ENCODE measurements at regions not wholly inside any gene's neighbourhood (a gene's known extent, or its start where the extent isn't known, plus 50 kb on each side); places are given as distances from the start of the nearest gene placed in this dataset.

DNA sequence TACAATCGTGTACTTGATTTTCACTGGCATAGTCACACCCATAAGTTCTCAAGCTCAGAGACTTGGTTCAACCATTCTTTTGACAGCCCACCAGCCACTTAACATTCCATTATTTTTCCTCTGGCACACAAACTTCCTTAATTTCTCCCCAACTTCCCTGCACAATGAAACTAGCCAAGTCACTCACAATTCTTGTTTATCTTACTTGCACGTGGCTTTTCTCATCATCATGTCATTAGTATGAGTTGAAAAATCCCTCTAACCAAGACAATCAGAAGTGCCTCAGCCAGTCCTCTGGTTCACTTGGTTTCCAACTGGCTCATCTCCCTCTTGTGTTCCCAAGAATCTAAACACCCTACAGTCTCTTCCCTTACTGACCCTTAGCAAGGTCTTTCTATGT is 110.5 kb upstream of the PTPRG start:
- TF ChIP-seq ZNF70 (CRISPR knock-in tag; IDR thresholded peaks at IDR 0.05) = no peak
- TF ChIP-seq CSDC2 (CRISPR knock-in tag; IDR thresholded peaks at IDR 0.05) = no peak
- TF ChIP-seq, protein P1, sequence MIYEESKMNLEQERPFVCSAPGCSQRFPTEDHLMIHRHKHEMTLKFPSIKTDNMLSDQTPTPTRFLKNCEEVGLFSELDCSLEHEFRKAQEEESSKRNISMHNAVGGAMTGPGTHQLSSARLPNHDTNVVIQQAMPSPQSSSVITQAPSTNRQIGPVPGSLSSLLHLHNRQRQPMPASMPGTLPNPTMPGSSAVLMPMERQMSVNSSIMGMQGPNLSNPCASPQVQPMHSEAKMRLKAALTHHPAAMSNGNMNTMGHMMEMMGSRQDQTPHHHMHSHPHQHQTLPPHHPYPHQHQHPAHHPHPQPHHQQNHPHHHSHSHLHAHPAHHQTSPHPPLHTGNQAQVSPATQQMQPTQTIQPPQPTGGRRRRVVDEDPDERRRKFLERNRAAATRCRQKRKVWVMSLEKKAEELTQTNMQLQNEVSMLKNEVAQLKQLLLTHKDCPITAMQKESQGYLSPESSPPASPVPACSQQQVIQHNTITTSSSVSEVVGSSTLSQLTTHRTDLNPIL (CRISPR knock-in tag; IDR thresholded peaks at IDR 0.05; ENCODE audit: low read depth) = no peak
- no peak for ATAC-seq

DNA sequence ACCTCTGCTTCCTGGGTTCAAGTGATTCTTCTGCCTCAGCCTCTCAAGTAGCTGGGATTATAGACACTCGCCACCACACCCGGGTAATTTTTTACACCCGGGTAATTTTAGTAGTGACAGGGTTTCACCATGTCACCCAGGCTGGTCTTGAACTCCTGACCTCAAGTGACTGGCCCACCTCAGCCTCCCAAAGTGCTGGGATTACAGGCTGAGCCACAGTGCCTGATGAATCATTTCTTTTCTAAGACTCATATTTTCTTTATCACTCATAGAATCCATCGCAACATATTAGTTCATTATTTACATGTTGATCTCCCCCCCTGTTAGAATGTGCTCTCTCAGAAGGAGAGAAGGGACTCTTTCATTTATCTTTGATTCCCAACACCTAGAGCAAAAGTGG is 109.5 kb upstream of the PTPRG start:
- TF ChIP-seq CSDC2 (CRISPR knock-in tag; IDR thresholded peaks at IDR 0.05) (no peak), PPARA (CRISPR knock-in tag; IDR thresholded peaks at IDR 0.05; ENCODE audit: borderline replicate concordance) (no peak), ZFP3 (CRISPR knock-in tag; IDR thresholded peaks at IDR 0.05) (no peak), ESRRG (CRISPR knock-in tag; IDR thresholded peaks at IDR 0.05) (no peak), ZNF70 (CRISPR knock-in tag; IDR thresholded peaks at IDR 0.05) (no peak), ZNF8 (CRISPR knock-in tag; IDR thresholded peaks at IDR 0.05) (no peak), TOX (CRISPR knock-in tag; IDR thresholded peaks at IDR 0.05; ENCODE audit: borderline replicate concordance) (no peak), GLIS3 (CRISPR knock-in tag; IDR thresholded peaks at IDR 0.05) (no peak), ISL1 (CRISPR knock-in tag; IDR thresholded peaks at IDR 0.05) (no peak), RARB (CRISPR knock-in tag; IDR thresholded peaks at IDR 0.05) (no peak), ZNF565 (CRISPR knock-in tag; conservative IDR thresholded peaks at IDR 0.05; ENCODE audit: low read depth) (no peak), OSR1 (CRISPR knock-in tag; IDR thresholded peaks at IDR 0.05) (no peak), ARNTL (CRISPR knock-in tag; IDR thresholded peaks at IDR 0.05; ENCODE audit: borderline replicate concordance, low read depth) (no peak)
- TF ChIP-seq, protein P2, sequence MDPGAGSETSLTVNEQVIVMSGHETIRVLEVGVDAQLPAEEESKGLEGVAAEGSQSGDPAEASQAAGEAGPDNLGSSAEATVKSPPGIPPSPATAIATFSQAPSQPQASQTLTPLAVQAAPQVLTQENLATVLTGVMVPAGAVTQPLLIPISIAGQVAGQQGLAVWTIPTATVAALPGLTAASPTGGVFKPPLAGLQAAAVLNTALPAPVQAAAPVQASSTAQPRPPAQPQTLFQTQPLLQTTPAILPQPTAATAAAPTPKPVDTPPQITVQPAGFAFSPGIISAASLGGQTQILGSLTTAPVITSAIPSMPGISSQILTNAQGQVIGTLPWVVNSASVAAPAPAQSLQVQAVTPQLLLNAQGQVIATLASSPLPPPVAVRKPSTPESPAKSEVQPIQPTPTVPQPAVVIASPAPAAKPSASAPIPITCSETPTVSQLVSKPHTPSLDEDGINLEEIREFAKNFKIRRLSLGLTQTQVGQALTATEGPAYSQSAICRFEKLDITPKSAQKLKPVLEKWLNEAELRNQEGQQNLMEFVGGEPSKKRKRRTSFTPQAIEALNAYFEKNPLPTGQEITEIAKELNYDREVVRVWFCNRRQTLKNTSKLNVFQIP (CRISPR knock-in tag; IDR thresholded peaks at IDR 0.05; ENCODE audit: borderline replicate concordance, low read depth) = no peak
- TF ChIP-seq, protein P3, sequence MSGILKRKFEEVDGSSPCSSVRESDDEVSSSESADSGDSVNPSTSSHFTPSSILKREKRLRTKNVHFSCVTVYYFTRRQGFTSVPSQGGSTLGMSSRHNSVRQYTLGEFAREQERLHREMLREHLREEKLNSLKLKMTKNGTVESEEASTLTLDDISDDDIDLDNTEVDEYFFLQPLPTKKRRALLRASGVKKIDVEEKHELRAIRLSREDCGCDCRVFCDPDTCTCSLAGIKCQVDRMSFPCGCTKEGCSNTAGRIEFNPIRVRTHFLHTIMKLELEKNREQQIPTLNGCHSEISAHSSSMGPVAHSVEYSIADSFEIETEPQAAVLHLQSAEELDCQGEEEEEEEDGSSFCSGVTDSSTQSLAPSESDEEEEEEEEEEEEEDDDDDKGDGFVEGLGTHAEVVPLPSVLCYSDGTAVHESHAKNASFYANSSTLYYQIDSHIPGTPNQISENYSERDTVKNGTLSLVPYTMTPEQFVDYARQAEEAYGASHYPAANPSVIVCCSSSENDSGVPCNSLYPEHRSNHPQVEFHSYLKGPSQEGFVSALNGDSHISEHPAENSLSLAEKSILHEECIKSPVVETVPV (CRISPR knock-in tag; IDR thresholded peaks at IDR 0.05) = no peak
- TF ChIP-seq, protein P4, sequence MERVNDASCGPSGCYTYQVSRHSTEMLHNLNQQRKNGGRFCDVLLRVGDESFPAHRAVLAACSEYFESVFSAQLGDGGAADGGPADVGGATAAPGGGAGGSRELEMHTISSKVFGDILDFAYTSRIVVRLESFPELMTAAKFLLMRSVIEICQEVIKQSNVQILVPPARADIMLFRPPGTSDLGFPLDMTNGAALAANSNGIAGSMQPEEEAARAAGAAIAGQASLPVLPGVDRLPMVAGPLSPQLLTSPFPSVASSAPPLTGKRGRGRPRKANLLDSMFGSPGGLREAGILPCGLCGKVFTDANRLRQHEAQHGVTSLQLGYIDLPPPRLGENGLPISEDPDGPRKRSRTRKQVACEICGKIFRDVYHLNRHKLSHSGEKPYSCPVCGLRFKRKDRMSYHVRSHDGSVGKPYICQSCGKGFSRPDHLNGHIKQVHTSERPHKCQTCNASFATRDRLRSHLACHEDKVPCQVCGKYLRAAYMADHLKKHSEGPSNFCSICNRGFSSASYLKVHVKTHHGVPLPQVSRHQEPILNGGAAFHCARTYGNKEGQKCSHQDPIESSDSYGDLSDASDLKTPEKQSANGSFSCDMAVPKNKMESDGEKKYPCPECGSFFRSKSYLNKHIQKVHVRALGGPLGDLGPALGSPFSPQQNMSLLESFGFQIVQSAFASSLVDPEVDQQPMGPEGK (CRISPR knock-in tag; IDR thresholded peaks at IDR 0.05; ENCODE audit: borderline replicate concordance) = no peak

DNA sequence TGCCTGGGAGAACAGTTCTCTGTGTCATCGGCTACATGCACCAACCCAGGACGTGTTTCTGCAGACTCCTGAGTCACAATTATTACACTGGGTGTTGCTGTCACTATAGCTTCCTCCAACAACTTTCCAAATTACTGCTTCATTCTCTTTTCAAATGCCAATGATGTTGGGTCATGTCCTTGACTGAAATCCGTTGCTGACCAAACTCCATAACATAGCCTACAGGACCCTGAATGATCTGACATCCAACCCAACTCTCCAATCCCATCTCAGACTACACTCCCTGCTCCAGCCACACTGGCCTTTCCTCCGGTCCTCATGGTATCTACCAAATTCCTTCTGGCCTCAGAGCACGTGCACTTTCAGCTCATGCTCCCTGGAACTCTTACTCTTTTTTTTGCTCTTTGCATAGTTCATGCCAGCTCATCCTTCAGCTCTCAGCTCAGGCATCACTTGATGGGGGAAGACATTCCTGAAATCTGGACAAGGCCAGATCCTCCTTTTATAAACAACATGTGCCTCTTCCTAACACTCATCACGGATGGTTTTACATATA is 108.8 kb upstream of the PTPRG start:
- ATAC-seq = no peak; the same call in 2 of the 3 replicates
- TF ChIP-seq, protein P2 (CRISPR knock-in tag; IDR thresholded peaks at IDR 0.05; ENCODE audit: borderline replicate concordance, low read depth) = no peak
- no peak for TF ChIP-seq ARNTL (CRISPR knock-in tag; IDR thresholded peaks at IDR 0.05; ENCODE audit: borderline replicate concordance, low read depth)
- TF ChIP-seq SNAI2 (CRISPR knock-in tag; IDR thresholded peaks at IDR 0.05) = no peak
- TF ChIP-seq, protein P4 (CRISPR knock-in tag; IDR thresholded peaks at IDR 0.05; ENCODE audit: borderline replicate concordance) = no peak
- no peak for TF ChIP-seq CSDC2 (CRISPR knock-in tag; IDR thresholded peaks at IDR 0.05)
- TF ChIP-seq, protein P5, sequence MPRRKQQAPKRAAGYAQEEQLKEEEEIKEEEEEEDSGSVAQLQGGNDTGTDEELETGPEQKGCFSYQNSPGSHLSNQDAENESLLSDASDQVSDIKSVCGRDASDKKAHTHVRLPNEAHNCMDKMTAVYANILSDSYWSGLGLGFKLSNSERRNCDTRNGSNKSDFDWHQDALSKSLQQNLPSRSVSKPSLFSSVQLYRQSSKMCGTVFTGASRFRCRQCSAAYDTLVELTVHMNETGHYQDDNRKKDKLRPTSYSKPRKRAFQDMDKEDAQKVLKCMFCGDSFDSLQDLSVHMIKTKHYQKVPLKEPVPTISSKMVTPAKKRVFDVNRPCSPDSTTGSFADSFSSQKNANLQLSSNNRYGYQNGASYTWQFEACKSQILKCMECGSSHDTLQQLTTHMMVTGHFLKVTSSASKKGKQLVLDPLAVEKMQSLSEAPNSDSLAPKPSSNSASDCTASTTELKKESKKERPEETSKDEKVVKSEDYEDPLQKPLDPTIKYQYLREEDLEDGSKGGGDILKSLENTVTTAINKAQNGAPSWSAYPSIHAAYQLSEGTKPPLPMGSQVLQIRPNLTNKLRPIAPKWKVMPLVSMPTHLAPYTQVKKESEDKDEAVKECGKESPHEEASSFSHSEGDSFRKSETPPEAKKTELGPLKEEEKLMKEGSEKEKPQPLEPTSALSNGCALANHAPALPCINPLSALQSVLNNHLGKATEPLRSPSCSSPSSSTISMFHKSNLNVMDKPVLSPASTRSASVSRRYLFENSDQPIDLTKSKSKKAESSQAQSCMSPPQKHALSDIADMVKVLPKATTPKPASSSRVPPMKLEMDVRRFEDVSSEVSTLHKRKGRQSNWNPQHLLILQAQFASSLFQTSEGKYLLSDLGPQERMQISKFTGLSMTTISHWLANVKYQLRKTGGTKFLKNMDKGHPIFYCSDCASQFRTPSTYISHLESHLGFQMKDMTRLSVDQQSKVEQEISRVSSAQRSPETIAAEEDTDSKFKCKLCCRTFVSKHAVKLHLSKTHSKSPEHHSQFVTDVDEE (CRISPR knock-in tag; IDR thresholded peaks at IDR 0.05) = no peak
- TF ChIP-seq ZC3H10 (CRISPR knock-in tag; IDR thresholded peaks at IDR 0.05) = no peak
- no peak for TF ChIP-seq OSR1 (CRISPR knock-in tag; IDR thresholded peaks at IDR 0.05)
- TF ChIP-seq RARB (CRISPR knock-in tag; IDR thresholded peaks at IDR 0.05) = no peak
- no peak for TF ChIP-seq ISL1 (CRISPR knock-in tag; IDR thresholded peaks at IDR 0.05)
- TF ChIP-seq ZFP3 (CRISPR knock-in tag; IDR thresholded peaks at IDR 0.05) = no peak
- no peak for TF ChIP-seq PPARA (CRISPR knock-in tag; IDR thresholded peaks at IDR 0.05; ENCODE audit: borderline replicate concordance)
- TF ChIP-seq ZNF565 (CRISPR knock-in tag; conservative IDR thresholded peaks at IDR 0.05; ENCODE audit: low read depth) = no peak
- TF ChIP-seq BACH2 (CRISPR knock-in tag; IDR thresholded peaks at IDR 0.05; ENCODE audit: borderline replicate concordance) = no peak
- TF ChIP-seq ZNF70 (CRISPR knock-in tag; IDR thresholded peaks at IDR 0.05) = no peak
- no peak for TF ChIP-seq ESRRG (CRISPR knock-in tag; IDR thresholded peaks at IDR 0.05)
- TF ChIP-seq, protein P3 (CRISPR knock-in tag; IDR thresholded peaks at IDR 0.05) = no peak
- TF ChIP-seq TCF4 (CRISPR knock-in tag; IDR thresholded peaks at IDR 0.05; ENCODE audit: borderline replicate concordance) = no peak

More for the DNA sequence above, 109.5 kb upstream of the PTPRG start:
- ATAC-seq = no peak
